ENCODE measurements at regions not wholly inside any gene's neighbourhood (a gene's known extent, or its start where the extent isn't known, plus 50 kb on each side); places are given as distances from the start of the nearest gene placed in this dataset.

DNA sequence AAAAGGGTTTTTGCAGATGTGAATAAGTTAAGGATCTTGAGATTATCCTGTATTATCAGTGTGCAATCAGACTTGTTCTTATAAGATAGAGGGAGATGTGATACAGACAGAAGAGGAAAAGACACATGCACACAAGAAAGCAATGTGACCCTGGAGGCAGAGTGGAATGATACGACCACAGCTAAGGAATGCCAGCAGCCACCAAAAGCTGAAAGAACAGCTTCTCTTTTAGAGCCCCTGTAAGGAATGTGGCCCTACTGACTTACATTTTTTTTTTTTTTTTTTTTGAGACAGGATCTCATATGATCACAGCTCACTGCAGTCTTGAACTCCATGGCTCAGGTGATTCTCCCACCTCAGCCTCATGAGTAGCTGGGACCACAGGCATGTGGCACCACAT, 62.3 kb upstream of the CNTNAP4 start:
- DNase-seq = no peak
- H3K4me3 ChIP-seq = no peak overlapping the region

DNA sequence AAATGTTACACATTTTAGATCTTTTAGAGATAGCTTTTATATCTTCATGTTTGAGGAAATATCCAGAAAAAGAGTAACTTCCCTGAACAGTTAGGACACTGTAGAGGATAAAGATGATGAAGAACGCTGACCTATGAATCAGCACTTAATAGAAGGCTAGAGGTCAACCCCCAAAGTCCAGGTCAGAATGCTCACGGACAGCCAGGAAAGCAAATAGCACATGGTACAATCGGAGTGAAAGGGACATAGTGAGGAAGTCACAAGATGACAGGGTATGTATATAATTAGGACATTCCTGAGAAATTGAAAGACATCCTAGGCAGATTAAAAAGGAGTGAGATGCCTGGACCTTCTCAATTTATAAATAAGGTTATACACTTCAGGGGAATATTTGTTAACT, 55.1 kb upstream of the CNTNAP4 start:
- Histone ChIP-seq H3K36me3 (no peaks in the 10 kb centered on the region), H3K27me3 (no peaks in the 10 kb centered on the region), H3K4me3 (no peak overlapping the region), H3K9me3 (no peaks in the 10 kb centered on the region)
- no peak for DNase-seq

More for the DNA sequence above, 62.3 kb upstream of the CNTNAP4 start:
- Histone ChIP-seq H3K36me3 (no peaks in the 10 kb centered on the region), H3K27me3 (no peaks in the 10 kb centered on the region), H3K9me3 (no peaks in the 10 kb centered on the region)

DNA sequence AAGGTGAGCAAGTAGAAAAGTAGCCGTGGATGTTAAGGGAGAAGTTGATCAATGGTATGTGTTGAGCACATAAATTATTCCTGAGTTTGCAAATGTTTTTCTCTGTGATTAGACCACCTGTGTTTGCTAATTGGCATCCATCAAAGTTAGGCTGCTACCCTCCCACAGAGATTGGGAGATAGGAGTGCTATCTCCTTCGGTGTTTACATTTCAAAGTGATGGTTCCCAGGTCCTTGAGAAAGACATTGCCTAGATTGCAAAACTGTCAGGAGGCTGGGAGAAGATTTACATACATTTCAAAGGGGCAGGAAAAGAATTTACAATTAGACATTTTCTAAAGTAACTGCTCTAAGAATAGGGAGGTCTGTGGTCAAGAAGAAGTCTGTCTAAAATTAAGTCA, 54.3 kb upstream of the CNTNAP4 start:
- no peaks in the 10 kb centered on the region for H3K36me3 ChIP-seq
- H3K27me3 ChIP-seq = no peaks in the 10 kb centered on the region
- DNase-seq = no peak
- H3K4me3 ChIP-seq = no peak overlapping the region
- H3K9me3 ChIP-seq = no peaks in the 10 kb centered on the region

DNA sequence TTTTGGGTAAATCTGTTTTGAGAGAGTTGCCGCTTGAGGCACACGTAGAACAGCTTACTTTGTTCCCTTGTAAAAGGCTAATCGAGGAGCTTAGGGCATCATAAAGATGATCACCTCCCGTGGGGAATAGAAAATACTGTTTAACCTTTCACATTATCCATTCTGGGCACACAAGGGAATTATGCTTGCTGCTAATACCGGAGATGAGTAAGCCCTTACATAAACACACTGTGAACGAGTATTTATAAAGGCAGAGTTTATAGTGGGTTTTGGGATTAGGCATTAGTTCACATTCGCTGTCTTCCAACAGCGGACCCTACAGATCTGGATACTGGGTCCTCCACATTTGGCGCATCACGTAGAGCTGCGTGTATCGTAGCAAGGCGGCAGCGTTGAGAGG, 51.2 kb upstream of the CNTNAP4 start:
- H3K27me3 ChIP-seq = no peaks in the 10 kb centered on the region
- H3K4me3 ChIP-seq = no peak overlapping the region
- no peaks in the 10 kb centered on the region for H3K9me3 ChIP-seq
- DNase-seq = peak; percentile 6
- no peaks in the 10 kb centered on the region for H3K36me3 ChIP-seq

DNA sequence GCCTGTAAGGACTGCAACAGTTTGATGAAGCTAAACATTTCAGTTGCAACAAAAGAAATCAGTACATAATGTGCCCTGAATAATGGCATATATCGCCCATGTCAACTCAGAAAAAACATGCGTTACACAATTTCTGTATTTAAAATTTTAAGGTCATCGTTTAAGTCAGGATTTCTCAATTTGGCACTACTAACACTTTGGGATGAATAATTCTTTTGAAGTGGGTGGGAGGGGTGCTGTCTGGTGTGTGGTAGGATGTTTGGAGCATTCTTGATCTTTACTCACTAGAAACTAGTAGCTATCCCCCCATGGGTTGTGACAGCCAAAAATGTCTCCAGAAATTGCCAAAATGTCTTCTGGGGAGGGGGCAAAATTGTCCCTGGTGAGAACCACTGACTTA, 50.7 kb upstream of the CNTNAP4 start:
- Histone ChIP-seq H3K36me3 (no peaks in the 10 kb centered on the region), H3K27me3 (no peaks in the 10 kb centered on the region), H3K4me3 (no peak overlapping the region), H3K9me3 (no peaks in the 10 kb centered on the region)
- no peak for DNase-seq
